HEK293 (cell line): ENCODE measurements at regions not wholly inside any gene's neighbourhood (a gene's known extent, or its start where the extent isn't known, plus 50 kb on each side); places are given as distances from the start of the nearest gene placed in this dataset.

Experiments used
- CTCF ChIA-PET: fragments of 350-600 bp; formaldehyde crosslinking; extraction: SDS; loops from one replicate; lab custom pipeline; 2021; ENCODE audit warnings: antibody characterized with exemption; lab: Yijun Ruan, JAX
- POLR2A ChIA-PET: fragments of 300-600 bp; formaldehyde crosslinking; extraction: SDS; loops from one replicate; lab custom pipeline; 2020; ENCODE audit warnings: antibody characterized with exemption, inconsistent platforms; lab: Yijun Ruan, JAX
- H3K27ac ChIP-seq: fragments of 200-500 bp; sonication (Bioruptor generic); 2 replicates; pipeline ENCODE4 v1.5.1; 2014; ENCODE audit warnings: low read depth, low read length, control low read depth, inconsistent platforms; ENCODE audit errors: extremely low read depth
- H3K36me3 ChIP-seq, 2 experiments: fragments of 200-500 bp in 1 of 2; sonication (Bioruptor generic) in 1 of 2; 1 replicate in 1 of 2; 2 replicates in 1 of 2; pipeline ENCODE4 v1.5.1; 2014 to 2017; ENCODE audit warnings: inconsistent platforms in 2 of 2, low read length in 2 of 2; ENCODE audit not compliant: control insufficient read depth in 2 of 2, insufficient read depth in 1 of 2
- H3K4me1 ChIP-seq: fragments of 200-500 bp; sonication (Bioruptor generic); 2 replicates; pipeline ENCODE4 v1.5.1; 2014; ENCODE audit warnings: mild to moderate bottlenecking, low read length, inconsistent platforms; ENCODE audit not compliant: control insufficient read depth, insufficient read depth
- H3K4me3 ChIP-seq: 2 replicates; pipeline ENCODE4 v1.5.1; 2011; ENCODE audit warnings: low read depth, mild to moderate bottlenecking, control low read depth, low read length, moderate library complexity
- H3K9me3 ChIP-seq: fragments of 200-500 bp; sonication (Bioruptor generic); 2 replicates; pipeline ENCODE4 v1.5.1; 2014; ENCODE audit warnings: low read depth, low read length, inconsistent platforms; ENCODE audit not compliant: control insufficient read depth, insufficient read depth
- ATF2 ChIP-seq: fragments of 450-650 bp; formaldehyde crosslinking; IDR thresholded peaks from 2 replicates; pipeline ENCODE4 v1.5.1; 2016; ENCODE audit warnings: missing biosample characterization, missing genetic modification characterization, low read depth
- GLIS1 ChIP-seq: fragments of 450-650 bp; formaldehyde crosslinking; IDR thresholded peaks from 2 replicates; pipeline ENCODE4 v1.5.1; 2016; ENCODE audit warnings: missing biosample characterization, missing genetic modification characterization
- KLF16 ChIP-seq: fragments of 450-650 bp; formaldehyde crosslinking; IDR thresholded peaks from 2 replicates; pipeline ENCODE4 v1.5.1; 2017; ENCODE audit warnings: missing biosample characterization, missing genetic modification characterization
- PRDM1 ChIP-seq: fragments of 450-650 bp; formaldehyde crosslinking; IDR thresholded peaks from 2 replicates; pipeline ENCODE4; 2016; ENCODE audit warnings: missing biosample characterization, missing genetic modification characterization
- PRDM10 ChIP-seq: fragments of 450-650 bp; formaldehyde crosslinking; IDR thresholded peaks from 2 replicates; pipeline ENCODE4 v1.5.1; 2016; ENCODE audit warnings: missing biosample characterization, missing genetic modification characterization
- SP2 ChIP-seq: fragments of 450-650 bp; formaldehyde crosslinking; IDR thresholded peaks from 2 replicates; pipeline ENCODE4 v1.5.1; 2016; ENCODE audit warnings: missing biosample characterization, missing genetic modification characterization
- SP3 ChIP-seq: fragments of 450-650 bp; formaldehyde crosslinking; IDR thresholded peaks from 2 replicates; pipeline ENCODE4 v1.5.1; 2016; ENCODE audit warnings: missing biosample characterization, missing genetic modification characterization
- WT1 ChIP-seq: fragments of 450-650 bp; formaldehyde crosslinking; IDR thresholded peaks from 2 replicates; pipeline ENCODE4 v1.5.1; 2016; ENCODE audit warnings: missing biosample characterization, missing genetic modification characterization
- ZBTB1 ChIP-seq: fragments of 450-650 bp; formaldehyde crosslinking; IDR thresholded peaks from 2 replicates; pipeline ENCODE4 v1.5.1; 2016; ENCODE audit warnings: missing biosample characterization, missing genetic modification characterization
- ZNF2 ChIP-seq: fragments of 450-650 bp; formaldehyde crosslinking; IDR thresholded peaks from 2 replicates; pipeline ENCODE4 v1.5.1; 2016; ENCODE audit warnings: missing biosample characterization, missing genetic modification characterization
- ZNF335 ChIP-seq: fragments of 450-650 bp; formaldehyde crosslinking; conservative IDR thresholded peaks from 2 replicates; pipeline ENCODE4 v1.5.1; 2016; ENCODE audit warnings: missing biosample characterization, missing genetic modification characterization
- ZNF366 ChIP-seq: fragments of 450-650 bp; formaldehyde crosslinking; conservative IDR thresholded peaks from 2 replicates; pipeline ENCODE4 v1.5.1; 2016; ENCODE audit warnings: missing biosample characterization, missing genetic modification characterization
- ZNF518A ChIP-seq: fragments of 450-650 bp; formaldehyde crosslinking; conservative IDR thresholded peaks from 2 replicates; pipeline ENCODE4 v1.5.1; 2016; ENCODE audit warnings: low read depth, missing biosample characterization, missing genetic modification characterization
- ZNF629 ChIP-seq: fragments of 450-650 bp; formaldehyde crosslinking; IDR thresholded peaks from 2 replicates; pipeline ENCODE4 v1.5.1; 2017; ENCODE audit warnings: missing biosample characterization, missing genetic modification characterization
- ZNF707 ChIP-seq: fragments of 450-650 bp; formaldehyde crosslinking; IDR thresholded peaks from 2 replicates; pipeline ENCODE4 v1.5.1; 2016; ENCODE audit warnings: missing biosample characterization, missing genetic modification characterization
- ZSCAN5A ChIP-seq: fragments of 450-650 bp; formaldehyde crosslinking; IDR thresholded peaks from 2 replicates; pipeline ENCODE4 v1.5.1; 2016; ENCODE audit warnings: missing biosample characterization, missing genetic modification characterization
- TF ChIP-seq, protein P1 (sequence below): fragments of 450-650 bp; formaldehyde crosslinking; IDR thresholded peaks from 2 replicates; pipeline ENCODE4 v1.5.1; 2016; ENCODE audit warnings: missing biosample characterization, missing genetic modification characterization

DNA sequence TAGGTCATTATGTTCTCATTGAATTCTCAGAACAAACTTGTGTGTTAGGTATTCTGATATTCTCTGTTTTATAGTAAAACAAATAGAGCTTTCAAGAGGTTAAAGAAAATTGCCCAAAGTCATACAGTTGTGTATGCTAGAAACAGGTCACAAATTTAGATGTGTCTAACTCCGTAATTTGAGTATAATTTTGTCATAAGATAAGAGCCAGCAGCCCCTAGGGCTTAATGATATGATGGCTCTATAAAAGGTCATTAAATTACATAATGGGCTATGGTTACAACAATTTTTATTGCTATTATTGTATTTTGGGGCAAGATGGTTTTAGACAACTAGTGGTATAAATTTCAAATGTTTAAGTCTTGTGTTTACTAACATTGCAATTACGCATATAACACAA is 701.9 kb downstream of the LUZP2 start (continued):
- TF ChIP-seq WT1 (no peak), GLIS1 (no peak), KLF16 (tag by site-specific recombination) (no peak), ZNF2 (tag by site-specific recombination) (no peak), ZNF518A (tag by site-specific recombination) (no peak), ZNF629 (tag by site-specific recombination) (no peak)
- TF ChIP-seq, protein P1, sequence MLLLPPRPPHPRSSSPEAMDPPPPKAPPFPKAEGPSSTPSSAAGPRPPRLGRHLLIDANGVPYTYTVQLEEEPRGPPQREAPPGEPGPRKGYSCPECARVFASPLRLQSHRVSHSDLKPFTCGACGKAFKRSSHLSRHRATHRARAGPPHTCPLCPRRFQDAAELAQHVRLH (tag by site-specific recombination): no peak

DNA sequence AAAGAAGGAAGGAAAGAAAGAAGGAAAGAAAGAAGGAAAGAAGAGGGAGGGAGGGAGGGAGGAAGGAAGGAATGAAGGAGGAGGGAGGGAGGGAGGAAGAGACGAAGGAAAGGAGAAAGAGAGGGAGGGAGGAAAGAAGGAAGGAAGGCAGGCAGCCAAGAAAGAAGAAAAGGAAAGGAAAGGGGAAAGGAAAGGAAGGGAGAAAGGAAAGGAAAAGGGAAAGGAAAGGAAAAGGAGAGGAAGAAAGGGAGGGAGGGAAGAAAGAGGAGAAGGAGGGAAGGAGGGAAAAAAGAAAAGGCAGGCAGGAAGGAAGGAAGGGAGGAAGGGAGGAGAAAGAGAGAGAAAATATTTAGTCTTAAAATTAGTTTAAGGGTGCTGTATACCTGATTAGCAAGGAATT is 704.1 kb downstream of the LUZP2 start:
- Histone ChIP-seq H3K9me3 (no peaks in the 10 kb centered on the region), H3K27ac (no peak overlapping the region), H3K4me1 (no peaks in the 10 kb centered on the region), H3K36me3 (no peaks in the 10 kb centered on the region), H3K4me3 (no peak overlapping the region)
- ChIA-PET POLR2A (no interaction called here), CTCF (no interaction called here)
- TF ChIP-seq PRDM1 (tag by site-specific recombination) (peak; percentile 91), ZNF366 (tag by site-specific recombination) (0 out of 2 replicates have a peak, but pooled peaks have one; percentile 33), SP3 (tag by site-specific recombination) (no peak)

GRCh38 chr11:25206762-25207161 is 709.9 kb downstream of the LUZP2 start:
- Histone ChIP-seq H3K4me3 (no peak overlapping the region), H3K4me1 (no peaks in the 10 kb centered on the region), H3K36me3 (no peaks in the 10 kb centered on the region), H3K27ac (no peak overlapping the region), H3K9me3 (no peaks in the 10 kb centered on the region)
- ChIA-PET POLR2A (no interaction called here), CTCF (no interaction called here)
- TF ChIP-seq ATF2 (tag by site-specific recombination) (no peak), ZNF707 (tag by site-specific recombination) (peak; percentile 55; the same call in 1 of the 2 replicates)

DNA sequence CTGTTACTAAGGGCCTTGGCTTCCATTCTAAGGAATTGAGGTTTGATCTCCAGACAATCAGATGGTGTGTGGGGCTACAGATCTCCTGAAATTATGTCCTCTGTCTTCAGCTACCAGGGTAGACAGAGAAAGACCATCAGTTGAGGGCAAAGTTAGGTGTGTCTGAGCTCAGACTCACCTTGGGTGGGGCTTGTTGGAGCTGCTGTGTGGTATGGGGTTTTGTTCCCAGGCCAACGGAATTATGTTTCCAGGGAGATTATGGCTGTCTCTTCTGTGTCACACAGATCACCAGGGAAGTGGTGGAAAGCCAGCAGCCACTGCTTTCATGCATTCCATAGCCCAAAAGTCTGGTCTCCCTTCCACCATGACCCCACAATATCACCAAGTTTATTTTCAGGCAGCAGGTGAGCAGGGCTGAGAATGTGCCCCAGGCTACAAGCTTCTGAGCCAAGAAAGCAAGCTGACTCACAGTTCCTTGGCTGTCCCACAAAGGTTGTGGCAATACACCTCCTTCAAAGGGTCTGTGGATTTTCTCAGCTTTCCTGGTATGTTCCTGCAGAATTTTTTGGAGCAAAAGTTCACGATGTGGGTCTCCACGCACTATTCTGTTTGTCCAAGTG is 714.9 kb downstream of the LUZP2 start:
- POLR2A ChIA-PET: no interaction called here
- H3K9me3 ChIP-seq: no peaks in the 10 kb centered on the region
- CTCF ChIA-PET: interaction anchor here (0.7 kb wide), 1 partner anchor 156 kb away, joined by 3 read pairs; no protein-coding TSS in a partner anchor
- TF ChIP-seq ZBTB1 (tag by site-specific recombination) (no peak), ZNF335 (tag by site-specific recombination) (no peak), SP2 (tag by site-specific recombination) (no peak), ZSCAN5A (tag by site-specific recombination) (no peak), PRDM10 (tag by site-specific recombination) (no peak)

More for the DNA sequence above, 714.9 kb downstream of the LUZP2 start:
- Histone ChIP-seq H3K27ac (no peak overlapping the region), H3K4me3 (no peak overlapping the region), H3K36me3 (no peaks in the 10 kb centered on the region), H3K4me1 (no peaks in the 10 kb centered on the region)
